OCI-LY1 (cell line): ENCODE measurements at regions not wholly inside any gene's neighbourhood (a gene's known extent, or its start where the extent isn't known, plus 50 kb on each side); places are given as distances from the start of the nearest gene placed in this dataset.

Source experiments
- CTCF ChIP-seq: fragments of 200-600 bp; sonication (generic), shearing (Covaris generic); IDR thresholded peaks from 2 replicates; pipeline ENCODE4 v1.5.1; 2017; ENCODE audit warnings: mild to moderate bottlenecking, antibody characterized with exemption, low read length, moderate library complexity, mixed read lengths
- EZH2 ChIP-seq: fragments of 200-600 bp; sonication (generic), shearing (Covaris generic); IDR thresholded peaks from 2 replicates; pipeline ENCODE4 v1.8.0; 2017; ENCODE audit warnings: borderline replicate concordance, mixed run types, mild to moderate bottlenecking, antibody characterized with exemption, low read length, moderate library complexity, mixed read lengths

DNA sequence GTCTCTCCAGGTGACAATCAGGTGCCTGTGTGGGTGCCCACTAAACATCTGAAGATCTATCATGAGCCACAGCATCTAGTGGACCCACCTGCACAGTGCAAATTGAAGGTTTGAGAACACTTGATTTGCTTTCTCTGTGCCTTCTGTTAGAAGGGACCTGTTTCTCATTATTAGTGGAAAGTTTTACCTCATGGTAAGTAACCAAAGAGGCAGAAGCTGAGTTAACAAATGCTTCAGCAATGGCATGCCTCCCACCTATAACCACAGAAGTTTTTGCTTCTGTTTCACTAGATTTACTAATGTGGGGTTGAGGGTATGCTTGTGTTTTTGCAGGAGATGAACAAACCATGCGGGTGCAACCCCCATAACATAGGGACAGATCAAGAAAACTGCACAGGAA is 297.4 kb upstream of the DKK2 start:
- TF ChIP-seq EZH2 (no peak), CTCF (no peak)
